ENCODE measurements at regions not wholly inside any gene's neighbourhood (a gene's known extent, or its start where the extent isn't known, plus 50 kb on each side); places are given as distances from the start of the nearest gene placed in this dataset.
"Not testable (repeated sequence)": the region's sequence is repeated elsewhere in the genome, so short reads cannot be mapped to it uniquely, and the experiment has no call there.

- not testable (repeated sequence) for TF ChIP-seq POLR2A (IDR thresholded peaks at IDR 0.05; ENCODE audit: low read length); GATA1 (IDR thresholded peaks at IDR 0.05; ENCODE audit: low read depth, low read length)
Measured at GRCh38 chr1:234801636-234802035, 191.7 kb upstream of the IRF2BP2 start.
